CD14-positive monocyte (primary cell): ENCODE measurements at regions not wholly inside any gene's neighbourhood (a gene's known extent, or its start where the extent isn't known, plus 50 kb on each side); places are given as distances from the start of the nearest gene placed in this dataset.

Experiments
- DNase-seq, 3 donors: peaks; one replicate each; pipeline ENCODE4 v3.0.0-alpha.2; 2011 to 2022
- H2AFZ ChIP-seq: 2 replicates; pipeline ENCODE4 v1.6.0; 2012; ENCODE audit warnings: mild to moderate bottlenecking, low read depth, low read length, inconsistent platforms; ENCODE audit not compliant: insufficient read depth, poor library complexity, severe bottlenecking
- H3K27ac ChIP-seq, 2 donors: 1 replicate in 1 of 2; 2 replicates in 1 of 2; pipeline ENCODE4 v1.5.1; 2012 to 2013; ENCODE audit warnings: low read length in 2 of 2, control low read depth in 1 of 2, inconsistent platforms in 1 of 2, low read depth in 1 of 2, mild to moderate bottlenecking in 1 of 2
- H3K27me3 ChIP-seq, 2 donors: one replicate each; pipeline versions ENCODE4 v1.6.0 to v1.6.1; 2011 to 2013; ENCODE audit warnings: low read length in 2 of 2; ENCODE audit not compliant: control insufficient read depth in 2 of 2, insufficient read depth in 2 of 2
- H3K36me3 ChIP-seq, 2 donors: replicated peaks in 1 of 2; 1 replicate in 1 of 2; 2 replicates in 1 of 2; pipeline versions ENCODE4 v1.5.1 to v1.6.1; 2012 to 2013; ENCODE audit warnings: low read length in 2 of 2, control low read depth in 1 of 2, inconsistent platforms in 1 of 2, mild to moderate bottlenecking in 1 of 2; ENCODE audit not compliant: insufficient read depth in 2 of 2, control insufficient read depth in 1 of 2
- H3K4me1 ChIP-seq, 2 donors: 1 replicate in 1 of 2; 2 replicates in 1 of 2; pipeline versions ENCODE4 v1.5.1 to v1.6.1; 2012 to 2013; ENCODE audit warnings: low read length in 2 of 2, control low read depth in 1 of 2, inconsistent platforms in 1 of 2, mild to moderate bottlenecking in 1 of 2, moderate library complexity in 1 of 2; ENCODE audit not compliant: insufficient read depth in 2 of 2, control insufficient read depth in 1 of 2
- H3K4me2 ChIP-seq: replicated peaks from 2 replicates; pipeline ENCODE3; 2012; ENCODE audit warnings: low read length, moderate library complexity, mild to moderate bottlenecking; ENCODE audit not compliant: poor library complexity, severe bottlenecking; ENCODE audit errors: extremely low read depth
- H3K4me3 ChIP-seq, 3 experiments: fragments of 200-600 bp in 1 of 3; sonication (generic) in 1 of 3; replicated peaks in 1 of 3; 1 replicate in 2 of 3; 2 replicates in 1 of 3; pipeline ENCODE4 v1.5.1; 2011 to 2013; ENCODE audit warnings: low read length in 3 of 3, mild to moderate bottlenecking in 3 of 3, control low read depth in 2 of 3, low read depth in 2 of 3, inconsistent platforms in 1 of 3, moderate library complexity in 1 of 3
- H3K79me2 ChIP-seq: 2 replicates; pipeline ENCODE4 v1.6.0; 2012; ENCODE audit warnings: mild to moderate bottlenecking, control low read depth, inconsistent platforms, low read length, moderate library complexity; ENCODE audit not compliant: insufficient read depth
- H3K9ac ChIP-seq: 2 replicates; pipeline ENCODE4 v1.6.0; 2017; ENCODE audit warnings: low read length, mild to moderate bottlenecking; ENCODE audit not compliant: insufficient read depth, poor library complexity, severe bottlenecking
- H3K9me3 ChIP-seq, 2 donors: replicated peaks in 1 of 2; 1 replicate in 1 of 2; 2 replicates in 1 of 2; pipeline versions ENCODE4 v1.5.1 to v1.6.1; 2012 to 2013; ENCODE audit warnings: low read length in 2 of 2, control low read depth in 1 of 2; ENCODE audit not compliant: control insufficient read depth in 1 of 2, insufficient read depth in 1 of 2
- H4K20me1 ChIP-seq: 2 replicates; pipeline ENCODE4 v1.6.0; 2012; ENCODE audit warnings: mild to moderate bottlenecking, low read length, control low read depth, moderate library complexity; ENCODE audit not compliant: insufficient read depth
- H3K27ac Mint-ChIP-seq, 7 donors: one replicate each; pipeline ENCODE4 v1.8.0; 2020; ENCODE audit warnings: mild to moderate bottlenecking in 7 of 7, mixed read lengths in 7 of 7, moderate library complexity in 6 of 7, inconsistent platforms in 2 of 7
- H3K27me3 Mint-ChIP-seq, 3 donors: one replicate each; pipeline ENCODE4 v1.8.0; 2021 to 2022; ENCODE audit warnings: low read depth in 3 of 3, mild to moderate bottlenecking in 3 of 3, mixed read lengths in 3 of 3, moderate library complexity in 3 of 3, inconsistent platforms in 1 of 3
- H3K36me3 Mint-ChIP-seq, 2 donors: one replicate each; pipeline ENCODE4 v1.8.0; 2020; ENCODE audit warnings: mixed read lengths in 2 of 2, inconsistent platforms in 1 of 2, mild to moderate bottlenecking in 1 of 2
- H3K4me1 Mint-ChIP-seq: one replicate; pipeline ENCODE4 v1.8.0; 2020; ENCODE audit warnings: mild to moderate bottlenecking, mixed read lengths
- H3K4me3 Mint-ChIP-seq, 2 donors: one replicate each; pipeline ENCODE4 v1.8.0; 2020; ENCODE audit warnings: mild to moderate bottlenecking in 2 of 2, mixed read lengths in 2 of 2, moderate library complexity in 1 of 2
- H3K9me3 Mint-ChIP-seq, 7 donors: one replicate each; pipeline ENCODE4 v1.8.0; 2020 to 2022; ENCODE audit warnings: mixed read lengths in 7 of 7, mild to moderate bottlenecking in 6 of 7, moderate library complexity in 6 of 7, inconsistent platforms in 2 of 7
- WGBS: methylation state at CpG from one replicate; pipeline ENCODE4 v1.1.5; 2013; ENCODE audit warnings: missing lambda C conversion rate; ENCODE audit not compliant: insufficient coverage; 5-methylcytosine and 5-hydroxymethylcytosine counted together
- intact Hi-C, 2 donors: fragments of 100-400 bp; cut with micrococcal nuclease; formaldehyde crosslinking; loops; one replicate each; pipeline versions ENCODE4 v1.15.0 to v1.15.1; 2023
- TF ChIP-seq, protein P1 (sequence below): fragments of 200-600 bp; IDR thresholded peaks from one replicate; pipeline ENCODE4 v1.8.0; 2022; ENCODE audit warnings: antibody characterized with exemption, mild to moderate bottlenecking

DNA sequence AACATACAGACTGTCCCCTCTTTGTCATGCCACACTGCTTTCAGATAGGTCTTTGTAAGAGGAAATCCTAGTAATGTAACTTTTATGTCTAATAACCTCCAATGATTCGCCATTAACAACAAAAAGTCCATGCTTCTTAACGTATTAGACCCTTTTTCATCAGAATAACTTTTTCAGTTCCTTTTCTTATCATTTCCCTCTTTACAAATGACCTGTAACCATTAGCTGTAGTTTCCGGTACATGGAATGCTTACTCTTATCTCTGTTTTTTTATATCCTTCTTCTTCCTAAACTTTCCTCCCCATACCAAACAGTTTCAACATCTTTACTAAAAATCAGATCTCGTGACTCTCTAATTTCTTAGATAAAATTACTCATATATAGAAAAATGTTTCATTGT is 268.9 kb upstream of the TYRP1 start:
- Histone ChIP-seq H3K4me2 (no peak overlapping the region), H4K20me1 (no peaks in the 10 kb centered on the region), H2AFZ (no peak overlapping the region), H3K4me1 (no peaks in the 10 kb centered on the region), H3K36me3 (no peaks in the 10 kb centered on the region), H3K27ac (no peak overlapping the region), H3K27me3 (no peaks in the 10 kb centered on the region), H3K4me3 (no peak overlapping the region), H3K79me2 (no peaks in the 10 kb centered on the region), H3K9ac (no peak overlapping the region), H3K9me3 (no peaks in the 10 kb centered on the region)
- Mint-ChIP-seq H3K36me3 (no peaks in the 10 kb centered on the region), H3K27ac (no peak overlapping the region), H3K4me3 (no peak overlapping the region), H3K4me1 (no peaks in the 10 kb centered on the region), H3K9me3 (no peaks in the 10 kb centered on the region), H3K27me3 (no peaks in the 10 kb centered on the region)
- 50% methylated on average over 1 of the region's 4 CpGs for WGBS
- DNase-seq, result no peak
- TF ChIP-seq, protein P1, sequence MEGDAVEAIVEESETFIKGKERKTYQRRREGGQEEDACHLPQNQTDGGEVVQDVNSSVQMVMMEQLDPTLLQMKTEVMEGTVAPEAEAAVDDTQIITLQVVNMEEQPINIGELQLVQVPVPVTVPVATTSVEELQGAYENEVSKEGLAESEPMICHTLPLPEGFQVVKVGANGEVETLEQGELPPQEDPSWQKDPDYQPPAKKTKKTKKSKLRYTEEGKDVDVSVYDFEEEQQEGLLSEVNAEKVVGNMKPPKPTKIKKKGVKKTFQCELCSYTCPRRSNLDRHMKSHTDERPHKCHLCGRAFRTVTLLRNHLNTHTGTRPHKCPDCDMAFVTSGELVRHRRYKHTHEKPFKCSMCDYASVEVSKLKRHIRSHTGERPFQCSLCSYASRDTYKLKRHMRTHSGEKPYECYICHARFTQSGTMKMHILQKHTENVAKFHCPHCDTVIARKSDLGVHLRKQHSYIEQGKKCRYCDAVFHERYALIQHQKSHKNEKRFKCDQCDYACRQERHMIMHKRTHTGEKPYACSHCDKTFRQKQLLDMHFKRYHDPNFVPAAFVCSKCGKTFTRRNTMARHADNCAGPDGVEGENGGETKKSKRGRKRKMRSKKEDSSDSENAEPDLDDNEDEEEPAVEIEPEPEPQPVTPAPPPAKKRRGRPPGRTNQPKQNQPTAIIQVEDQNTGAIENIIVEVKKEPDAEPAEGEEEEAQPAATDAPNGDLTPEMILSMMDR, result no peak
- intact Hi-C loops, result no loop called here

DNA sequence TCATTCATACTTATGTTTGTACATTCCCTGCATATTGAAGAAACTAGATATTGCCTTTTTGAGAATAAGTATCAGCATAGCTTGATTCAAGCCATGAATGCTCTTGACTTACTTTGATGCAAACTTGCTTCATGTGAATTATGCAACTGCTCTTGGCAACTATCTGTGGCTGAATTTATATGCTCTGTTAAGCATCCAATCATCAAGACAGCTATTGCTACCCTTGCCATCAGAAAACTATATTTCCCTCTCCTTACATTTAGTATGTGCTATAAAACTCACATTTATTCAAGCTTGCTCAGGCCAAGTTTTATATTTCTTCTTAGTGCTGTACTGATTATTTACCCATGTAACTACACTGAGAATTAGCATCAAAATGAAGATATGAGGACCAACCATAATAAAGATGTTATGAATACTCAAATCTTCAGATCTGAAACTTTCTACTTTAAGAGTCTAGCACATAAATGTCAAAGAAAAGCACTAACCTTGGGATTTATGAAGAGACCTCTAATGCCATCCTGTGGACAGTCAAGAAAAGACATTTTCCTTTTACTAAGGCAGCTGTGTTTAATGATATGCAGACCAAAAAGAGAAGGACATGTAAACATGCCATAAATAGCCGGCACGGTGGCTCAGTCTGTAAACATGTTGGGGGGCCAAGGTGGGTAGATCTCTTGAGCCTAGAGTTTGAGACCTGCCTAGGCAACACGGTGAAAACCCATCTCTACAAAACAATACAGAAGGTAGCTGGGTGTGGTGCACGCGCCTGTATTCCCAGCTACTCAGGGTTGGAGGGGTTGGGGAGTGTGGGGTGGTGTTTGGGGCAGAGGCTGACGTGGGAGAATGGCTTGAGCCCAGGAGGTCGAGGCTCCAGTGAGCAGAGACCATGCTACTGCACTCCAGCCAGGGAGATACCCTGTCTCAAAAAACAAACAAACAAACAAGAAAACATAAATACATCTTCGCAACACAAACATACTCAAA is 267.0 kb upstream of the TYRP1 start:
- no peaks in the 10 kb centered on the region for H3K27me3 ChIP-seq
- intact Hi-C loops, result no loop called here
- no peak overlapping the region for H3K4me3 ChIP-seq
- H3K4me2 ChIP-seq, result no peak overlapping the region
- H3K4me1 Mint-ChIP-seq, result no peaks in the 10 kb centered on the region
- H3K36me3 ChIP-seq, result no peaks in the 10 kb centered on the region
- no peaks in the 10 kb centered on the region for H3K79me2 ChIP-seq
- no peak overlapping the region for H3K9ac ChIP-seq
- no peak overlapping the region for H3K27ac ChIP-seq
- no peak overlapping the region for H3K27ac Mint-ChIP-seq
- TF ChIP-seq, protein P1, result no peak
- H3K4me3 Mint-ChIP-seq, result no peak overlapping the region
- H3K9me3 Mint-ChIP-seq, result no peaks in the 10 kb centered on the region
- H3K9me3 ChIP-seq, result no peaks in the 10 kb centered on the region
- no peak overlapping the region for H2AFZ ChIP-seq
- H3K27me3 Mint-ChIP-seq, result no peaks in the 10 kb centered on the region
- no peaks in the 10 kb centered on the region for H3K36me3 Mint-ChIP-seq
- no peaks in the 10 kb centered on the region for H3K4me1 ChIP-seq
- DNase-seq, result no peak
- H4K20me1 ChIP-seq, result no peaks in the 10 kb centered on the region
- no CpG with 5 or more reads among the region's 8 CpGs for WGBS
